ENCODE measurements at regions not wholly inside any gene's neighbourhood (a gene's known extent, or its start where the extent isn't known, plus 50 kb on each side); places are given as distances from the start of the nearest gene placed in this dataset.

DNA sequence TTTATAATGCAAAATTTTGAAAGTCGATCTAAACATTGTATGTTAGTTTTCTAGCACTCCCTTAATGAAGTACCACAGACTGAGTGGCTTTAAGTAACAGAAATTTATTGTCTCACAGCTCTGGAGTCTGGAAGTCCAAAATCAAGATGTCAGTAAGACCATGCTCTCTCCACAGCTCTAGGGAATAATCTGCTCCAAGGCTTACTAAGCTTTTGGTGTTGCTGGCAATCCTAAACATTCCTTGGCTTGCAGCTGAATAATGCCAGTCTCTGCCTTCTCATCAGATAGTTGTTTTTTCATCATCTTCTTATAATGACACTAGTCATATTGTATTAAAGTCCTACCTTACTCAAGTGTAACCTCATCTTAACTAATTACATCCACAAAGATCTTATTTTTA, 102.2 kb downstream of the RASSF9 start:
- Histone ChIP-seq H3K27ac (ENCODE audit: extremely low read depth, low read depth, low read length) (no peak overlapping the region), H3K4me3 (ENCODE audit: low read depth, low read length) (no peak overlapping the region), H3K9me3 (ENCODE audit: control insufficient read depth, insufficient read depth, low read depth, low read length) (no peaks in the 10 kb centered on the region), H3K36me3 (ENCODE audit: control insufficient read depth in 2 of 2, insufficient read depth in 1 of 2, low read length in 2 of 2) (no peaks in the 10 kb centered on the region), H3K4me1 (ENCODE audit: control insufficient read depth, insufficient read depth, low read length) (no peaks in the 10 kb centered on the region)
- ChIA-PET CTCF (interaction anchor here (1.9 kb wide), 1 partner anchor 134 kb away, joined by 10 read pairs; no protein-coding TSS in a partner anchor), POLR2A (no interaction called here)
- TF ChIP-seq ZNF37A (tag by site-specific recombination; IDR thresholded peaks at IDR 0.05), result no peak
- TF ChIP-seq ZNF585B (tag by site-specific recombination; IDR thresholded peaks at IDR 0.05), result no peak
- TF ChIP-seq PRDM1 (tag by site-specific recombination; IDR thresholded peaks at IDR 0.05), result no peak
- TF ChIP-seq ZNF768 (tag by site-specific recombination; IDR thresholded peaks at IDR 0.05), result no peak
- TF ChIP-seq SALL2 (tag by site-specific recombination; IDR thresholded peaks at IDR 0.05; ENCODE audit: borderline replicate concordance), result no peak
- TF ChIP-seq, protein P1, sequence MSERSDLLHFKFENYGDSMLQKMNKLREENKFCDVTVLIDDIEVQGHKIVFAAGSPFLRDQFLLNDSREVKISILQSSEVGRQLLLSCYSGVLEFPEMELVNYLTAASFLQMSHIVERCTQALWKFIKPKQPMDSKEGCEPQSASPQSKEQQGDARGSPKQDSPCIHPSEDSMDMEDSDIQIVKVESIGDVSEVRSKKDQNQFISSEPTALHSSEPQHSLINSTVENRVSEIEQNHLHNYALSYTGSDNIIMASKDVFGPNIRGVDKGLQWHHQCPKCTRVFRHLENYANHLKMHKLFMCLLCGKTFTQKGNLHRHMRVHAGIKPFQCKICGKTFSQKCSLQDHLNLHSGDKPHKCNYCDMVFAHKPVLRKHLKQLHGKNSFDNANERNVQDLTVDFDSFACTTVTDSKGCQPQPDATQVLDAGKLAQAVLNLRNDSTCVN (tag by site-specific recombination; optimal IDR thresholded peaks at IDR 0.05), result no peak
- TF ChIP-seq ZBTB7A (tag by site-specific recombination; IDR thresholded peaks at IDR 0.05; ENCODE audit: low read depth), result no peak
- no peak for TF ChIP-seq ZFP3 (tag by site-specific recombination; IDR thresholded peaks at IDR 0.05; ENCODE audit: low read depth)
- no peak for TF ChIP-seq ZNF23 (tag by site-specific recombination; IDR thresholded peaks at IDR 0.05; ENCODE audit: borderline replicate concordance)
- TF ChIP-seq ZNF146 (tag by site-specific recombination; IDR thresholded peaks at IDR 0.05), result no peak
- TF ChIP-seq ZNF239 (tag by site-specific recombination; IDR thresholded peaks at IDR 0.05), result no peak
- no peak for TF ChIP-seq ZNF837 (tag by site-specific recombination; IDR thresholded peaks at IDR 0.05)

- H3K4me3 ChIP-seq (ENCODE audit: low read depth, low read length), result no peak overlapping the region
- CTCF ChIA-PET, result no interaction called here
- no peaks in the 10 kb centered on the region for H3K9me3 ChIP-seq (ENCODE audit: control insufficient read depth, insufficient read depth, low read depth, low read length)
- no peak for TF ChIP-seq ZNF776 (tag by site-specific recombination; IDR thresholded peaks at IDR 0.05; ENCODE audit: borderline replicate concordance)
- TF ChIP-seq ZNF747 (tag by site-specific recombination; IDR thresholded peaks at IDR 0.05), result no peak
- TF ChIP-seq ZNF394 (tag by site-specific recombination; IDR thresholded peaks at IDR 0.05; ENCODE audit: borderline replicate concordance), result no peak
- no peak for TF ChIP-seq ZNF426 (tag by site-specific recombination; IDR thresholded peaks at IDR 0.05)
- no peak for TF ChIP-seq ZSCAN16 (tag by site-specific recombination; IDR thresholded peaks at IDR 0.05)
- no peak for TF ChIP-seq ZNF558 (tag by site-specific recombination; IDR thresholded peaks at IDR 0.05)
- TF ChIP-seq, protein P2, sequence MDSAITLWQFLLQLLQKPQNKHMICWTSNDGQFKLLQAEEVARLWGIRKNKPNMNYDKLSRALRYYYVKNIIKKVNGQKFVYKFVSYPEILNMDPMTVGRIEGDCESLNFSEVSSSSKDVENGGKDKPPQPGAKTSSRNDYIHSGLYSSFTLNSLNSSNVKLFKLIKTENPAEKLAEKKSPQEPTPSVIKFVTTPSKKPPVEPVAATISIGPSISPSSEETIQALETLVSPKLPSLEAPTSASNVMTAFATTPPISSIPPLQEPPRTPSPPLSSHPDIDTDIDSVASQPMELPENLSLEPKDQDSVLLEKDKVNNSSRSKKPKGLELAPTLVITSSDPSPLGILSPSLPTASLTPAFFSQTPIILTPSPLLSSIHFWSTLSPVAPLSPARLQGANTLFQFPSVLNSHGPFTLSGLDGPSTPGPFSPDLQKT (IDR thresholded peaks at IDR 0.05; ENCODE audit: borderline replicate concordance, low read depth, low read length), result no peak
- TF ChIP-seq ZNF37A (tag by site-specific recombination; IDR thresholded peaks at IDR 0.05), result no peak
- no peak for TF ChIP-seq ZNF248 (tag by site-specific recombination; IDR thresholded peaks at IDR 0.05)
- no peak for TF ChIP-seq KLF9 (tag by site-specific recombination; IDR thresholded peaks at IDR 0.05; ENCODE audit: low read depth)
- TF ChIP-seq ZFP41 (tag by site-specific recombination; IDR thresholded peaks at IDR 0.05; ENCODE audit: borderline replicate concordance), result no peak
- TF ChIP-seq GFI1B (tag by site-specific recombination; IDR thresholded peaks at IDR 0.05), result no peak
- TF ChIP-seq ZBTB48 (tag by site-specific recombination; IDR thresholded peaks at IDR 0.05), result no peak
- no peak for TF ChIP-seq ZNF791 (tag by site-specific recombination; IDR thresholded peaks at IDR 0.05)
- no peak for TF ChIP-seq ZNF664 (tag by site-specific recombination; IDR thresholded peaks at IDR 0.05)
- no peak for TF ChIP-seq ZNF76 (tag by site-specific recombination; IDR thresholded peaks at IDR 0.05; ENCODE audit: borderline replicate concordance, low read depth)
- no peaks in the 10 kb centered on the region for H3K4me1 ChIP-seq (ENCODE audit: control insufficient read depth, insufficient read depth, low read length)
- H3K36me3 ChIP-seq (ENCODE audit: control insufficient read depth in 2 of 2, insufficient read depth in 1 of 2, low read length in 2 of 2), result no peaks in the 10 kb centered on the region
- POLR2A ChIA-PET, result no interaction called here
- no peak overlapping the region for H3K27ac ChIP-seq (ENCODE audit: extremely low read depth, low read depth, low read length)
These were observed 96.0 kb downstream of the RASSF9 start for GRCh38 chr12:85740186-85740585.

All from HEK293 (cell line).